B cell (primary cell): ENCODE measurements at regions not wholly inside any gene's neighbourhood (a gene's known extent, or its start where the extent isn't known, plus 50 kb on each side); places are given as distances from the start of the nearest gene placed in this dataset.

ENCODE experiments used
- ATAC-seq: fragments of 200-7000 bp; cut with Tn5 transposase; one replicate; pipeline ENCODE4 v1.10.0; 2021; ENCODE audit warnings: low read depth, mild to moderate bottlenecking, moderate number of reproducible peaks, moderate library complexity
- CTCF ChIA-PET: fragments of 350-600 bp; sonication (Branson Sonifier 250); formaldehyde crosslinking; loops from one replicate; lab custom pipeline; 2021; ENCODE audit warnings: antibody characterized with exemption, inconsistent platforms; lab: Charles Lee
- POLR2A ChIA-PET: fragments of 350-600 bp; sonication (Branson Sonifier 250); formaldehyde crosslinking; loops from one replicate; lab custom pipeline; 2021; ENCODE audit warnings: antibody characterized with exemption; lab: Charles Lee
- DNase-seq: peaks from one replicate; pipeline ENCODE4 v3.0.0; 2013
- H2AFZ ChIP-seq: 2 replicates; pipeline ENCODE4 v1.6.1; 2012; ENCODE audit warnings: mild to moderate bottlenecking, low read depth, low read length; ENCODE audit not compliant: insufficient read depth, poor library complexity, severe bottlenecking
- H3K27ac ChIP-seq, 2 donors: 1 replicate in 1 of 2; 2 replicates in 1 of 2; pipeline ENCODE4 v1.5.1; 2012 to 2013; ENCODE audit warnings: low read length in 2 of 2, mild to moderate bottlenecking in 2 of 2, moderate library complexity in 1 of 2
- H3K27me3 ChIP-seq, 4 experiments: fragments of 200-600 bp in 1 of 4; sonication (generic) in 1 of 4; replicated peaks in 1 of 4; 1 replicate in 2 of 4; 2 replicates in 2 of 4; pipeline versions ENCODE4 v1.6.1 to v1.7.0; 2013 to 2016; ENCODE audit warnings: low read length in 3 of 4, mild to moderate bottlenecking in 2 of 4, mixed read lengths in 1 of 4, moderate library complexity in 1 of 4; ENCODE audit not compliant: insufficient read depth in 4 of 4, control insufficient read depth in 3 of 4; ENCODE audit errors: control extremely low read depth in 1 of 4
- H3K36me3 ChIP-seq, 2 experiments: replicated peaks in 1 of 2; 1 replicate in 1 of 2; 2 replicates in 1 of 2; pipeline versions ENCODE4 v1.6.1 to v1.7.1; 2013; ENCODE audit warnings: low read length in 1 of 2; ENCODE audit not compliant: insufficient read depth in 2 of 2, control insufficient read depth in 1 of 2; ENCODE audit errors: control extremely low read depth in 1 of 2, extremely low read depth in 1 of 2
- H3K4me1 ChIP-seq, 2 donors: fragments of 200-600 bp in 1 of 2; sonication (generic) in 1 of 2; 1 replicate in 1 of 2; 2 replicates in 1 of 2; pipeline versions ENCODE4 v1.5.1 to v1.6.1; 2013 to 2017; ENCODE audit warnings: low read length in 2 of 2; ENCODE audit not compliant: control insufficient read depth in 2 of 2, insufficient read depth in 2 of 2
- H3K4me2 ChIP-seq: replicated peaks from 2 replicates; pipeline ENCODE3; 2012; ENCODE audit warnings: mild to moderate bottlenecking, low read depth, low read length; ENCODE audit not compliant: poor library complexity, severe bottlenecking
- H3K4me3 ChIP-seq, 5 experiments: fragments of 200-600 bp in 1 of 5; sonication (generic) in 1 of 5; 1 replicate in 3 of 5; 2 replicates in 2 of 5; pipeline versions ENCODE4 v1.5.1 to v1.7.0; 2011 to 2016; ENCODE audit warnings: low read length in 4 of 5, mild to moderate bottlenecking in 4 of 5, low read depth in 2 of 5, control low read depth in 1 of 5, moderate library complexity in 1 of 5; ENCODE audit not compliant: insufficient read depth in 1 of 5; ENCODE audit errors: control extremely low read depth in 1 of 5, extremely low read depth in 1 of 5
- H3K79me2 ChIP-seq: fragments of 200-600 bp; sonication (generic); one replicate; pipeline ENCODE4 v1.6.0; 2016; ENCODE audit warnings: low read length; ENCODE audit not compliant: control insufficient read depth, insufficient read depth
- H3K9ac ChIP-seq: fragments of 200-600 bp; sonication (generic); 2 replicates; pipeline ENCODE4 v1.6.1; 2017; ENCODE audit warnings: mild to moderate bottlenecking, low read length, moderate library complexity
- H3K9me3 ChIP-seq, 3 donors: one replicate each; pipeline versions ENCODE4 v1.6.1 to v1.7.1; 2013; ENCODE audit warnings: low read length in 2 of 3; ENCODE audit not compliant: control insufficient read depth in 2 of 3, insufficient read depth in 1 of 3; ENCODE audit errors: control extremely low read depth in 1 of 3
- H4K20me1 ChIP-seq: 2 replicates; pipeline ENCODE4 v1.6.0; 2012; ENCODE audit warnings: mild to moderate bottlenecking, low read length; ENCODE audit not compliant: insufficient read depth, control insufficient read depth, poor library complexity, severe bottlenecking
- H3K27ac Mint-ChIP-seq: one replicate; pipeline ENCODE4 v1.8.0; 2021; ENCODE audit warnings: mixed read lengths
- H3K27me3 Mint-ChIP-seq: one replicate; pipeline ENCODE4 v1.8.0; 2021; ENCODE audit warnings: mixed read lengths
- H3K4me1 Mint-ChIP-seq: one replicate; pipeline ENCODE4 v1.8.0; 2021; ENCODE audit warnings: mixed read lengths
- H3K4me3 Mint-ChIP-seq: one replicate; pipeline ENCODE4 v1.8.0; 2021; ENCODE audit warnings: mixed read lengths
- H3K9me3 Mint-ChIP-seq: one replicate; pipeline ENCODE4 v1.8.0; 2022; ENCODE audit warnings: mixed read lengths; ENCODE audit not compliant: insufficient read depth
- EZH2 ChIP-seq: IDR thresholded peaks from 2 replicates; pipeline ENCODE4 v1.6.1; 2012; ENCODE audit warnings: borderline replicate concordance, low read depth, mild to moderate bottlenecking, moderate library complexity, low read length; ENCODE audit not compliant: insufficient read depth, poor library complexity, severe bottlenecking
- WGBS: methylation state at CpG from one replicate; pipeline ENCODE4 v1.1.5; 2013; ENCODE audit warnings: missing lambda C conversion rate; ENCODE audit not compliant: insufficient coverage; 5-methylcytosine and 5-hydroxymethylcytosine counted together
- intact Hi-C: fragments of 100-400 bp; cut with micrococcal nuclease; formaldehyde crosslinking; loops from one replicate; pipeline ENCODE4 v1.10.0; 2022
- TF ChIP-seq, protein P1 (sequence below): fragments of 200-600 bp; IDR thresholded peaks from one replicate; pipeline ENCODE4 v1.8.0; 2022; ENCODE audit warnings: antibody characterized with exemption, mild to moderate bottlenecking

DNA sequence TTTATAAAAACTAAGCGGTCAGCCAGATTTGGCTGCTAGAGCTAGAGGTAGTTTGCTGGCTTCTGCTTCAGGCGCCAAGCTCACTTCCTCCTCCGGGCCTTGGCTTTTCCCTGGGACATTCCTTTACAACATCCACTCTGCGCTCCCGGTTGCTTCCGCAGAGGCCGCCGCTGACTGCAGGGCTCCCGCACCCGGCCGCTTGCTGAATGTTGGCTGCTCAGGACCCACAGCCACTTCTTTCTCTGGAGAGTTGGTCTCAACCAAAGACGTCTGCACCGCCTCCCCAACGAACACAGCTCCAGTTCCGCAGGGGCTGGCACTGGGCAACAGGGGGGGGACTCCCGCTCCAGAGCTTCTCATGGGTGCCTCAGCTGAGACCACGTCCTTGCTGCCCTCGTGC is 282.8 kb downstream of the TFAP2C start:
- ChIA-PET CTCF (no interaction called here), POLR2A (no interaction called here)
- no peak overlapping the region for H3K27ac ChIP-seq
- H3K9me3 ChIP-seq: peaks cover 0 to 6% (median 0%) of the 10 kb centered on the region in 3 donors
- ATAC-seq (no peak), DNase-seq (no peak)
- H3K79me2 ChIP-seq: no peaks in the 10 kb centered on the region
- 77% methylated on average over 18 of the region's 18 CpGs for WGBS
- H3K4me2 ChIP-seq: no peak overlapping the region
- no peaks in the 10 kb centered on the region for H3K27me3 Mint-ChIP-seq
- no peaks in the 10 kb centered on the region for H3K9me3 Mint-ChIP-seq
- no peak overlapping the region for H3K27ac Mint-ChIP-seq
- no peaks in the 10 kb centered on the region for H3K4me1 ChIP-seq
- intact Hi-C loops: no loop called here
- no peak for TF ChIP-seq EZH2
- TF ChIP-seq, protein P1, sequence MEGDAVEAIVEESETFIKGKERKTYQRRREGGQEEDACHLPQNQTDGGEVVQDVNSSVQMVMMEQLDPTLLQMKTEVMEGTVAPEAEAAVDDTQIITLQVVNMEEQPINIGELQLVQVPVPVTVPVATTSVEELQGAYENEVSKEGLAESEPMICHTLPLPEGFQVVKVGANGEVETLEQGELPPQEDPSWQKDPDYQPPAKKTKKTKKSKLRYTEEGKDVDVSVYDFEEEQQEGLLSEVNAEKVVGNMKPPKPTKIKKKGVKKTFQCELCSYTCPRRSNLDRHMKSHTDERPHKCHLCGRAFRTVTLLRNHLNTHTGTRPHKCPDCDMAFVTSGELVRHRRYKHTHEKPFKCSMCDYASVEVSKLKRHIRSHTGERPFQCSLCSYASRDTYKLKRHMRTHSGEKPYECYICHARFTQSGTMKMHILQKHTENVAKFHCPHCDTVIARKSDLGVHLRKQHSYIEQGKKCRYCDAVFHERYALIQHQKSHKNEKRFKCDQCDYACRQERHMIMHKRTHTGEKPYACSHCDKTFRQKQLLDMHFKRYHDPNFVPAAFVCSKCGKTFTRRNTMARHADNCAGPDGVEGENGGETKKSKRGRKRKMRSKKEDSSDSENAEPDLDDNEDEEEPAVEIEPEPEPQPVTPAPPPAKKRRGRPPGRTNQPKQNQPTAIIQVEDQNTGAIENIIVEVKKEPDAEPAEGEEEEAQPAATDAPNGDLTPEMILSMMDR: no peak
- no peak overlapping the region for H2AFZ ChIP-seq
- H3K9ac ChIP-seq: no peak overlapping the region
- H3K4me1 Mint-ChIP-seq: no peaks in the 10 kb centered on the region
- H3K27me3 ChIP-seq: peaks cover 0 to under 1% (median 0%) of the 10 kb centered on the region in 4 experiments
- H4K20me1 ChIP-seq: no peaks in the 10 kb centered on the region
- no peak overlapping the region for H3K4me3 ChIP-seq
- H3K4me3 Mint-ChIP-seq: no peak overlapping the region
- no peaks in the 10 kb centered on the region for H3K36me3 ChIP-seq

DNA sequence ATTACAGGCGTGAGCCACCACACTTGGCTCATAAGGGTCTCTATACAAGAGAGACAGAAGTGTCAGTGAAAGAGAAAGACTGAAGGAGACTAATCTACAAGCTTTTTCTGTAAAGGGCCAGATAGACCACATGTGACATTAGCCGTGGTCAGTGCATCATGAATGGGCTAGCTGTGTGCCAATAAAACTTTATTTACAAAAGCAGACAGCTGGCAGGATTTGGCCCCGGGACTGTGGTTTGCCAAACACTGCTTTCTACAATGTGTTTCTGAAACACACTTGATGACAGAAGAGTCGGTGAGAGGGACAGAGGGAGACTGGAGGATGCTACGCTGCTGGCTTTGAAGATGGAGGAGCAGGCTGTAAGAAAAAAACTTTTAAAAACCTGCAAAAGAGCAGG is 285.4 kb downstream of the TFAP2C start:
- peaks cover 0 to 3% (median 0%) of the 10 kb centered on the region in 4 experiments for H3K27me3 ChIP-seq
- intact Hi-C loops: no loop called here
- H2AFZ ChIP-seq: no peak overlapping the region
- H3K4me1 ChIP-seq: no peaks in the 10 kb centered on the region
- no peak overlapping the region for H3K27ac ChIP-seq
- H3K4me3 ChIP-seq: no peak overlapping the region
- ChIA-PET POLR2A (no interaction called here), CTCF (no interaction called here)
- H4K20me1 ChIP-seq: no peaks in the 10 kb centered on the region
- Mint-ChIP-seq H3K27me3 (peaks cover 5% of the 10 kb centered on the region), H3K27ac (no peak overlapping the region), H3K9me3 (no peaks in the 10 kb centered on the region), H3K4me1 (no peaks in the 10 kb centered on the region), H3K4me3 (no peak overlapping the region)
- 94% methylated on average over 5 of the region's 5 CpGs for WGBS
- no peak overlapping the region for H3K9ac ChIP-seq
- ATAC-seq (no peak), DNase-seq (no peak)
- no peak overlapping the region for H3K4me2 ChIP-seq
- peaks cover 0 to 6% (median 0%) of the 10 kb centered on the region in 3 donors for H3K9me3 ChIP-seq
- H3K79me2 ChIP-seq: no peaks in the 10 kb centered on the region
- H3K36me3 ChIP-seq: no peaks in the 10 kb centered on the region
- TF ChIP-seq, protein P1: no peak
- no peak for TF ChIP-seq EZH2
